ENCODE measurements at regions not wholly inside any gene's neighbourhood (a gene's known extent, or its start where the extent isn't known, plus 50 kb on each side); places are given as distances from the start of the nearest gene placed in this dataset.

GRCh38 chr2:133841900-133842299 lies 273.6 kb upstream of the NCKAP5 start:
- no peak for DNase-seq (ENCODE audit: extremely low read depth, insufficient read length)
- TF ChIP-seq CTCF (IDR thresholded peaks at IDR 0.05; ENCODE audit: insufficient read depth, low read length, poor library complexity, severe bottlenecking) = no peak
- no peak overlapping the region for H3K4me3 ChIP-seq (replicated peaks; ENCODE audit: low read depth, low read length)
- H3K27me3 ChIP-seq (replicated peaks; ENCODE audit: control insufficient read depth, insufficient read depth, low read length) = no peaks in the 10 kb centered on the region
- H3K36me3 ChIP-seq (ENCODE audit: control insufficient read depth, insufficient read depth, low read length) = no peaks in the 10 kb centered on the region

- Histone ChIP-seq H3K4me3 (replicated peaks; ENCODE audit: low read depth, low read length) (no peak overlapping the region), H3K27me3 (replicated peaks; ENCODE audit: control insufficient read depth, insufficient read depth, low read length) (no peaks in the 10 kb centered on the region), H3K36me3 (ENCODE audit: control insufficient read depth, insufficient read depth, low read length) (no peaks in the 10 kb centered on the region)
- DNase-seq (ENCODE audit: extremely low read depth, insufficient read length) = no peak
- TF ChIP-seq CTCF (IDR thresholded peaks at IDR 0.05; ENCODE audit: insufficient read depth, low read length, poor library complexity, severe bottlenecking) = no peak
Measured at GRCh38 chr2:133842446-133842845, 274.2 kb upstream of the NCKAP5 start.

- no peak for TF ChIP-seq CTCF (IDR thresholded peaks at IDR 0.05; ENCODE audit: insufficient read depth, low read length, poor library complexity, severe bottlenecking)
- H3K4me3 ChIP-seq (replicated peaks; ENCODE audit: low read depth, low read length) = no peak overlapping the region
- H3K36me3 ChIP-seq (ENCODE audit: control insufficient read depth, insufficient read depth, low read length) = no peaks in the 10 kb centered on the region
- H3K27me3 ChIP-seq (replicated peaks; ENCODE audit: control insufficient read depth, insufficient read depth, low read length) = no peaks in the 10 kb centered on the region
- no peak for DNase-seq (ENCODE audit: extremely low read depth, insufficient read length)
Measured at GRCh38 chr2:133843091-133843490, 274.8 kb upstream of the NCKAP5 start.

- TF ChIP-seq CTCF (IDR thresholded peaks at IDR 0.05; ENCODE audit: insufficient read depth, low read length, poor library complexity, severe bottlenecking) = no peak
- H3K36me3 ChIP-seq (ENCODE audit: control insufficient read depth, insufficient read depth, low read length) = no peaks in the 10 kb centered on the region
- DNase-seq (ENCODE audit: extremely low read depth, insufficient read length) = no peak
- no peaks in the 10 kb centered on the region for H3K27me3 ChIP-seq (replicated peaks; ENCODE audit: control insufficient read depth, insufficient read depth, low read length)
- H3K4me3 ChIP-seq (replicated peaks; ENCODE audit: low read depth, low read length) = no peak overlapping the region
Measured at GRCh38 chr2:133843551-133843950, 275.3 kb upstream of the NCKAP5 start.

GRCh38 chr2:133844214-133844892 lies 276.1 kb upstream of the NCKAP5 start:
- H3K4me3 ChIP-seq (replicated peaks; ENCODE audit: low read depth, low read length) = no peak overlapping the region
- no peaks in the 10 kb centered on the region; the same call in 1 of the 2 replicates for H3K27me3 ChIP-seq (replicated peaks; ENCODE audit: control insufficient read depth, insufficient read depth, low read length)
- no peaks in the 10 kb centered on the region for H3K36me3 ChIP-seq (ENCODE audit: control insufficient read depth, insufficient read depth, low read length)
- peak; percentile 87 for TF ChIP-seq CTCF (IDR thresholded peaks at IDR 0.05; ENCODE audit: insufficient read depth, low read length, poor library complexity, severe bottlenecking)
- DNase-seq (ENCODE audit: extremely low read depth, insufficient read length) = no peak

DNA sequence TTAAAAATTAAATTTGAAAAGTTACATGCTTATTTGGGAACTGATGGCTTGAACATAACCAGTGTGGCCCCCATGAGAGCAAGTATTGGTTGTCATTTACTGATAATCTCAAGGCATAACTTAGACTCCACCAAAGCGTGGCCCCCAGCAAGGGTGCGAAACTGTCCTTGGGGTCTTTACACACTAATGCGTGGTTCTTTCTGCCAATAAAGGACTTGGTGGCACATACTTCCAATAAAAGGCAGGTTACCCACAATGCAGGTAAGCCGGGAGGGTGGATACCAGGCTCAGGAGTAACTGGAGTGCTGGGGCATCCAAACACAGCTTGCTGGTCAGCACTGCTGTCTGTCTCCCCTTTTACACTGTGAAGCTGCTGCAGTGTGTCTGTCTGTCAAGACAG lies 278.2 kb upstream of the NCKAP5 start:
- Histone ChIP-seq H3K36me3 (ENCODE audit: control insufficient read depth, insufficient read depth, low read length) (no peaks in the 10 kb centered on the region), H3K4me3 (replicated peaks; ENCODE audit: low read depth, low read length) (no peak overlapping the region), H3K27me3 (replicated peaks; ENCODE audit: control insufficient read depth, insufficient read depth, low read length) (no peaks in the 10 kb centered on the region; the same call in 1 of the 2 replicates)
- no peak for TF ChIP-seq CTCF (IDR thresholded peaks at IDR 0.05; ENCODE audit: insufficient read depth, low read length, poor library complexity, severe bottlenecking)
- no peak for DNase-seq (ENCODE audit: extremely low read depth, insufficient read length)
